Lower leg skin (tissue), 3 donors: ENCODE measurements at regions not wholly inside any gene's neighbourhood (a gene's known extent, or its start where the extent isn't known, plus 50 kb on each side); places are given as distances from the start of the nearest gene placed in this dataset.

Experiments used
- CTCF ChIP-seq, 3 donors: fragments of 450-650 bp; IDR thresholded peaks; one replicate each; pipeline ENCODE4 v1.5.1; 2016; ENCODE audit warnings: antibody characterized with exemption in 3 of 3, mild to moderate bottlenecking in 3 of 3, moderate library complexity in 2 of 3
- POLR2A ChIP-seq, 2 donors: fragments of 450-650 bp; IDR thresholded peaks; one replicate each; pipeline ENCODE4 v1.6.1; 2016 to 2017; ENCODE audit warnings: antibody characterized with exemption in 2 of 2, mild to moderate bottlenecking in 1 of 2, moderate library complexity in 1 of 2

- no peak for TF ChIP-seq CTCF (IDR thresholded peaks at IDR 0.05)
- no peak for TF ChIP-seq POLR2A (IDR thresholded peaks at IDR 0.05)
Observed at GRCh38 chr18:24731981-24732380, 271.5 kb downstream of the HRH4 start.
